Glomerular visceral epithelial cell (primary cell): ENCODE measurements at regions not wholly inside any gene's neighbourhood (a gene's known extent, or its start where the extent isn't known, plus 50 kb on each side); places are given as distances from the start of the nearest gene placed in this dataset.

Experiments
- DNase-seq: peaks from one replicate; pipeline ENCODE4 v3.0.0-alpha.2; 2016; ENCODE audit errors: extremely low spot score

GRCh38 chr4:26020083-26020668 lies 106.2 kb downstream of the SMIM20 start:
- no peak for DNase-seq

- peak; percentile 51 for DNase-seq
Measured at GRCh38 chr4:26020881-26021280, 106.9 kb downstream of the SMIM20 start.

- no peak for DNase-seq
Measured at GRCh38 chr4:26021417-26022345, 107.7 kb downstream of the SMIM20 start.

DNA sequence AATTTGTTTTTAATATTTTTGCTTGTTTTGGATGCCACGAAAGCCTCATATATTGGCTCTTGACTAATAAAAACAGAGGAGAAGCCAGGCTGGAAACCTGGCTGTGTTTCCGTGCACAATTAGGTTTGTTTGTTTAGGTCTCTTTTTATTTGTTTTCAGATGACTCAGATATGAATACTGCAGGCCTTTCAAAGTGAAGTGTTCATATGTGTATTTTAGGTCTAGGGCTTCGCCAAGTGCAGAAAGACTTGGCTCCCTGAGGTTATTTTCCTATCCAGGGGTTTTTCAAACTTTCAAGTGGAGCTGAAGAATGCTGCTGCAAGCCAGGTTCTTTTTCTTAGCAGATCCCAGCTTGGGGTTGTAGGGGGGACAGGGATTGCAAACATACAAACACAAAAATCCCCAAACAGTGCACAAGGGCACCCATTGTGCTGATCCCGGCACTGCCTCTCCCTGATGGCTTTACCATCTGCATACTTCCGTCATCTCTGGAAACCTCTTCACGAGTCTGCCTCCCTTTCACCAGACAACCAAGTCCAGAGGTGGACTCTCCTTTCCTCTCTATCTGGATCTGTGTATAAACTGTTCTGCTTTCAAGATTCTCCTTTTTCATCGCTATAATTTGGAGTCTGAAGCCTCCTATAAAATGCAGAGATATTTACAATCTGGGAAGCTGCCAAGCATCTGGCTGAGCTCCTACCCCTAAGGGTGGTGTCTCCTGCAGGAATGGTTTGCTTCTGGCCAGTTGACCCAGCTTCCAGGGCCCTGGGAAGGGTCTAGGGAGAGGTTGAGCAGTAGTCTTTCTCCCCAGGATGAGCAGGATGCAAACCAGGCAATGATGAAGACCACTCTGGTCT lies 108.6 kb downstream of the SMIM20 start:
- DNase-seq: no peak

GRCh38 chr4:26023203-26023972 lies 109.4 kb downstream of the SMIM20 start:
- no peak for DNase-seq

- DNase-seq: no peak
Measured at GRCh38 chr4:26024079-26024478, 110.1 kb downstream of the SMIM20 start.

DNA sequence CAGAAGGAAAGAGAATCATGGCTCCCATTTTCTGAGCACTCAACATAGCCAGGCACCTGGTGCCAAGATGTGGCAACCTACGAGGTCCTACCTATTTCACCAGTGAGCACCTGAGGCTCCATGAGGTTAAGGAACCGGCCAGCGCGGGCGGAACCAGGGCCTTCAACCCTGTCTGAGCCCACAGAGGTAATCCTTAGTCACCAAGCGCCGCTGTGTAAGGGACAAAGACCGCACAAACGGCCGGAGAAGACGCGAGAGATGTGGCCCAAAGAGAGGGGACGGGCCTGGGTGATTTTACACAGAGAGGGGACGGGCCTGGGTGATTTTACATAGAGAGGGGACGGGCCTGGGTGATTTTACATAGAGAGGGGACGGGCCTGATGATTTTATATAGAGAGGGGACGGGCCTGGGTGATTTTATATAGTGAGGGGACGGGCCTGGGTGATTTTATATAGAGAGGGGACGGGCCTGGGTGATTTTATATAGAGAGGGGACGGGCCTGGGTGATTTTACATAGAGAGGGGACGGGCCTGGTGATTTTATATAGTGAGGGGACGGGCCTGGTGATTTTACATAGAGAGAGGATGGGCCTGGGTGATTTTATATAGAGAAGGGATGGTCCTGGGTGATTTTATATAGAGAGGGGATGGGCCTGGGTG lies 114.2 kb downstream of the SMIM20 start:
- DNase-seq: no peak

GRCh38 chr4:26028793-26029567 lies 115.0 kb downstream of the SMIM20 start:
- DNase-seq: peak; percentile 70

DNA sequence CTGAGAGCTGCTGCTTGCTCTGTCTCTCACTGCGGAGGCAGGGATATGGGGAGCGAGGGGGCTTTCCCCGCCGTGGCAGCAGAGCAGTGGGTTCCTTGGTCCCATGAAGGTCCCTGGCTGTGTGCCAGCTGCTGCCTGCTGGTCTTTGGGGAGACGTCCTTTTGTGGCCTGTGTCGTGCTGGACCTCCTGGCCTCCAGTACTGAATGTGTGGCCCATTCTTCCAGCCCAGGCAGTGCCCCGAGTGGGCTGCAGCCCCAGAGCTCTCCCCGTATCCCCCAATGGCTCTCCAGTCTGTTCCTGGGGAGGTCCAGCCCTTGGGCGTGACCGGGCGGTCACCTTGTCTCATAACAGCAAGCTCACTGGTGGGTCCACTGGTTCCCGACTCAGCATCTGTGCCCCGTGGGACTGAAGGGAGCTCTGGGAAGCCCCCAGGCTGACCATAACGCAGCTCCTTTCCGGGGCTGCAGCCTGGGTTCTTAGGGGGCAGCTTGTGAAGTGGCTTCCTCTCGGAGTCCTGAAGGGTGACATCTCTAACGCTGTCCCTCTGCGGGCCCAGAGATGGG lies 115.6 kb downstream of the SMIM20 start:
- no peak for DNase-seq

DNA sequence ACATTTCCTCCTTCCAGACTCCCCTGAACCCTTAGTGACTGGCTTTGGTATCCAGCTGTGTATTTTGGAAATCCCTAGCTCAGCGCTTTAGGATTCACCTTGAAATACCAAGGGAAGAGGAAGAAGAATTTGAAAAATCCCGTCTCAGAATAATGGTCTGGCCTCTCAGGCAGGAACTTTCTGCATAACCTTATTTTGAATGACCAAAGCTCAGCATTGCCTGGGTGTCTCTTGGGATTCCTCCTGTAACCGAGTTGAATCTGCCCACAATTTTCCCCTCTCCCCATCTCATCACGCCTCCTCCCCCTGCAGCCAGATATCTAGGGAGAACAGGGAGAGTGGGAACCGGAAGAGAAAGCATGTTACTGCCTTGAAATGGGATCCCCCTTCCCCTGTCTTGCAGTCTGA lies 116.2 kb downstream of the SMIM20 start:
- no peak for DNase-seq

GRCh38 chr4:26030780-26031179 lies 116.8 kb downstream of the SMIM20 start:
- DNase-seq: no peak

- DNase-seq: no peak
Measured at GRCh38 chr4:26031704-26032103, 117.7 kb downstream of the SMIM20 start.

- peak; percentile 68 for DNase-seq
Measured at GRCh38 chr4:26032142-26032541, 118.1 kb downstream of the SMIM20 start.

- DNase-seq: peak; percentile 81
Measured at GRCh38 chr4:26032630-26033317, 118.8 kb downstream of the SMIM20 start.

- DNase-seq: no peak
Measured at GRCh38 chr4:26033389-26033788, 119.4 kb downstream of the SMIM20 start.

DNA sequence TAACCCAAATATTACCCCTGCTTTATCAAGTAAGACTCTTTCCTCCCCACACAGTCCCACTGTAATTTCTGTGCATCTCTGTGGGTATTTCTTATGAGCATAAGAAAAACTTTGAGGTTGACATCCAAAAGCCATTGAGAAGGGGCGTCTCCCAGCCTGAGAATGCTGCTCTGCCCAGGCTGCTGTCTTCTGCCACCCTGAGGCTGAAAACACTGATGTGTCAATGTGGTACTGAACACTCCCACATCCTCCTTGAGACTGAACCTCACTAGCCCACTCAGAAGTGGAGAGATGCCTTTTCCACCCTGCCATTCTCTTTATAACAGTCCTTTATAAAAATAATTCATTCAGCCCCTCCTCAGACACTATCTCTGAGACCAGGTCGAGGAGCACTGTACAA lies 120.8 kb downstream of the SMIM20 start:
- DNase-seq: no peak

- no peak for DNase-seq
Measured at GRCh38 chr4:26035921-26036320, 121.9 kb downstream of the SMIM20 start.

DNA sequence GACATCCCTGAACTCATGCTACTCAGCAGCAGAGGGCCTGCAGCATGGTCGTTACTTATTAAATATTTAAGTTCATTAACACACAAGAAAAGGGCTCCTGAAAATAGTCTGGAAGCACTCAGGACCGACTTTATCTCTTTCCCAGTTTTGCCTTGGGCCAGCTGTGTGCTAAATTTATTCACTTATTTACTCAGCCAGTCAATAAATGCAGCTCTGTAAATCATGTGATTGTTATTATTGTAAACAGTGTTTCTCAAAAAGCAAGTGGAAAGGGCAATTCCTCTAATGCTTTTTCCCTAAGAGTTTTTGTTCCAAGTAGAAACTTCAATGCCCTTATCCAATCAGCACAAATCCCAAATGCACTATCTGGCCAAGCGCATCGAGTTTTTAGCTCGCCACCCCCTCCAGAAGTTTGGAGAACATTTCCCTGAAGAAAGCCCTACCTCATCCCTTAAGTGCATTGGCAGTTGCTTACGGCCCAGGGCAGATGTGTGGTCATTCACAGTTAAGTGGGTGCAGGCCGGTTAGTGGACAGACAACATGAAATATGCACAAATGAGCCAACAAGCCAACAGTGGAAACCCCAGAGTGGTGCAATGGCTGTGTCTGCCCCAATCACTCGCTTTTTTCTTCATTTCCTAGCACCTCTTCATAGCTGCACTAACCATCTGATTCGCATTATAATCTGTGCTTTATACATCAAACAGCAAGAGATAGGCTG lies 125.8 kb downstream of the SMIM20 start:
- no peak for DNase-seq

GRCh38 chr4:26044524-26044923 lies 130.5 kb downstream of the SMIM20 start:
- no peak for DNase-seq
